Natural killer cell treated with Interleukin-12 subunit alpha and Interleukin-12 subunit beta and Interleukin-15 and Interleukin-18, amount 100 ng/mL, for 72 hours (primary cell): ENCODE measurements at regions not wholly inside any gene's neighbourhood (a gene's known extent, or its start where the extent isn't known, plus 50 kb on each side); places are given as distances from the start of the nearest gene placed in this dataset.
A peak's percentile ranks its signal among the peaks of the same experiment; 100 is the strongest.

Source experiments
- ATAC-seq, 2 donors: fragments of 150-1000 bp; cut with Tn5 transposase in 1 of 2; sonication (Bioruptor Pico), chemical (Tn5 transposase) in 1 of 2; 2 replicates each; pipeline ENCODE4 v1.10.0; 2021
- DNase-seq: peaks from one replicate; pipeline ENCODE4 v3.0.0; 2022; ENCODE audit warnings: low spot score
- H3K27ac Mint-ChIP-seq, 2 donors: 1 replicate in 1 of 2; 2 replicates in 1 of 2; pipeline ENCODE4 v1.8.0; 2022; ENCODE audit warnings: mixed read lengths in 2 of 2, mild to moderate bottlenecking in 1 of 2, moderate library complexity in 1 of 2
- H3K27me3 Mint-ChIP-seq, 2 donors: 1 replicate in 1 of 2; 2 replicates in 1 of 2; pipeline ENCODE4 v1.8.0; 2022; ENCODE audit warnings: mixed read lengths in 2 of 2
- H3K36me3 Mint-ChIP-seq: one replicate; pipeline ENCODE4 v1.8.0; 2022; ENCODE audit warnings: mixed read lengths
- H3K4me1 Mint-ChIP-seq, 2 donors: 1 replicate in 1 of 2; 2 replicates in 1 of 2; pipeline ENCODE4 v1.8.0; 2022; ENCODE audit warnings: low read depth in 2 of 2, mixed read lengths in 2 of 2, mild to moderate bottlenecking in 1 of 2
- H3K4me3 Mint-ChIP-seq: one replicate; pipeline ENCODE4 v1.8.0; 2022; ENCODE audit warnings: mixed read lengths
- H3K9me3 Mint-ChIP-seq: 2 replicates; pipeline ENCODE4 v1.8.0; 2022; ENCODE audit warnings: mixed read lengths

DNA sequence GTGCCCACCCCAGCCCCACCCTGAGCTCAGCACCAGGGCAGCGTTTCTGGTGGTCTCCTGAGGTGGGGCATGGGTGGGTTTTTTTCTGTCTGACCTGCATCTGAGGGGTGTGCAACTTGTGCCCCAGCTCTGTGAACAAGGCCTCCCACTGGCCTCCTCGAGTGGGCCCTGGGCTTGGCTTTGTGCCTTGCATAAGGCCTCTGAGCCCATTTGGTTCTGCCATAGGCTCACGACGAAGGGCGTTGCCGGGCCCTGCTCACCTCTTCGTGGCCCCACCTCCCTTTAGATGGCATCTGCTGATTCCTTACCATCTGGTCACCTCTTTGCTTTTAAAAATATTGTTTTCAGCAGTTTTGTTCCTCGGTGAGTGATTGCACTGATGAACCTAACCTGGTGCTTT is 127.1 kb upstream of the COL5A1 start:
- Mint-ChIP-seq H3K9me3 (no peaks in the 10 kb centered on the region), H3K4me3 (no peak overlapping the region), H3K27ac (no peak overlapping the region), H3K27me3 (peaks cover 8 to 25% of the 10 kb centered on the region in 2 donors), H3K36me3 (no peaks in the 10 kb centered on the region), H3K4me1 (peaks cover 0 to 2% of the 10 kb centered on the region in 2 donors)
- ATAC-seq (no peak), DNase-seq (no peak)

- Mint-ChIP-seq H3K4me1 (peaks cover 0 to 2% of the 10 kb centered on the region in 2 donors), H3K27ac (peak overlapping the region in 1 of 2 donors; percentile 28), H3K36me3 (no peaks in the 10 kb centered on the region), H3K4me3 (no peak overlapping the region), H3K27me3 (peaks cover 4 to 18% of the 10 kb centered on the region in 2 donors), H3K9me3 (no peaks in the 10 kb centered on the region)
- DNase-seq (no peak), ATAC-seq (no peak)
These were observed 126.4 kb upstream of the COL5A1 start for GRCh38 chr9:134515026-134515821.

GRCh38 chr9:134516464-134516863 is 125.1 kb upstream of the COL5A1 start:
- Mint-ChIP-seq H3K27ac (no peak overlapping the region), H3K4me1 (peaks cover 0 to 2% of the 10 kb centered on the region in 2 donors)

GRCh38 chr9:134517069-134517680 is 124.4 kb upstream of the COL5A1 start:
- Mint-ChIP-seq H3K36me3 (no peaks in the 10 kb centered on the region), H3K4me3 (no peak overlapping the region), H3K27me3 (peaks cover 0 to 7% of the 10 kb centered on the region in 2 donors), H3K27ac (no peak overlapping the region), H3K4me1 (peaks cover 0 to 2% of the 10 kb centered on the region in 2 donors), H3K9me3 (no peaks in the 10 kb centered on the region)
- ATAC-seq: no peak
- no peak for DNase-seq

More at GRCh38 chr9:134516464-134516863, 125.1 kb upstream of the COL5A1 start:
- Mint-ChIP-seq H3K4me3 (no peak overlapping the region), H3K9me3 (no peaks in the 10 kb centered on the region), H3K36me3 (no peaks in the 10 kb centered on the region), H3K27me3 (peaks cover 3 to 14% of the 10 kb centered on the region in 2 donors)
- DNase-seq (no peak), ATAC-seq (no peak)

DNA sequence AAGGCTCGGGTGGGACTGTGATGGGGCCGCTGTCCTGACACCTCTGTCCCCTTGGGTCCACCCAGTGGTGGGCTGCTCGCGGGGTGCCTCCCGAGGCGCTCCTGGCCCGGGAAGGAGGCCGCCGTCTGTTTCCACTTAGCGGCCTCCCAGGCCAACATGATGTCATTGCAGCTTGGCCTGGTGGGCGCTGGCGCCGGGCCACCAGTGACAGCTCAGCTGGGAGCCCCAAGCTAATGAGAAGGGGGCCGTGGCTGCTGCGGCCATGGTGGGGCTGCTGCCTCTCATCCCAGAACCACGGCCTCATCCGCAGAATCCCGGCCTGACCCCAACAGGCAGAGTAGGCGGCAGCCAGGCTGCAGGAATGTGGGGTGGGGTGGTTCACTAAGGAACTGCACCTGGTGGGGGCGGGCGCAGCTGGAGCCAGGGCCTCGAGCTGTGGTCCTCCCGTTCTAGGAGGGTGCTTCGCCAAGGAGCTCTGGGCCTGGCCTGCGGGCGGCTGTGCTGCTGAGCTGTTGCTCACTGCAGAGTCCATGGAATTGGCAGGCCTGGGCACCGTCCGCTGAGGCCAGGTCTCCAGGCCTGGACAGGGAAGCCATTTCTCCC is 123.5 kb upstream of the COL5A1 start:
- ATAC-seq (peak in 1 of 2 donors; percentile 20), DNase-seq (no peak)
- Mint-ChIP-seq H3K4me3 (no peak overlapping the region), H3K27ac (no peak overlapping the region), H3K27me3 (no peaks in the 10 kb centered on the region), H3K9me3 (no peaks in the 10 kb centered on the region), H3K4me1 (peaks cover 0 to 2% of the 10 kb centered on the region in 2 donors), H3K36me3 (no peaks in the 10 kb centered on the region)

- no peaks in the 10 kb centered on the region for H3K36me3 Mint-ChIP-seq
- DNase-seq (no peak), ATAC-seq (peak in 1 of 2 donors; percentile 31)
- H3K9me3 Mint-ChIP-seq: no peaks in the 10 kb centered on the region
- no peak overlapping the region for H3K27ac Mint-ChIP-seq
- H3K4me1 Mint-ChIP-seq: peaks cover 0 to 2% of the 10 kb centered on the region in 2 donors
- no peak overlapping the region for H3K4me3 Mint-ChIP-seq
- no peaks in the 10 kb centered on the region for H3K27me3 Mint-ChIP-seq
These were observed 122.1 kb upstream of the COL5A1 start for GRCh38 chr9:134519375-134520070.

- H3K4me3 Mint-ChIP-seq: no peak overlapping the region
- no peaks in the 10 kb centered on the region for H3K4me1 Mint-ChIP-seq
- H3K36me3 Mint-ChIP-seq: no peaks in the 10 kb centered on the region
- no peaks in the 10 kb centered on the region for H3K9me3 Mint-ChIP-seq
- H3K27me3 Mint-ChIP-seq: peaks cover 0 to 4% of the 10 kb centered on the region in 2 donors
- DNase-seq: no peak
- no peak overlapping the region for H3K27ac Mint-ChIP-seq
- ATAC-seq: no peak
These were observed 119.6 kb upstream of the COL5A1 start for GRCh38 chr9:134521817-134522501.

GRCh38 chr9:134522502-134522848 is 119.1 kb upstream of the COL5A1 start:
- Mint-ChIP-seq H3K9me3 (no peaks in the 10 kb centered on the region), H3K4me3 (no peak overlapping the region)
- ATAC-seq: no peak

DNA sequence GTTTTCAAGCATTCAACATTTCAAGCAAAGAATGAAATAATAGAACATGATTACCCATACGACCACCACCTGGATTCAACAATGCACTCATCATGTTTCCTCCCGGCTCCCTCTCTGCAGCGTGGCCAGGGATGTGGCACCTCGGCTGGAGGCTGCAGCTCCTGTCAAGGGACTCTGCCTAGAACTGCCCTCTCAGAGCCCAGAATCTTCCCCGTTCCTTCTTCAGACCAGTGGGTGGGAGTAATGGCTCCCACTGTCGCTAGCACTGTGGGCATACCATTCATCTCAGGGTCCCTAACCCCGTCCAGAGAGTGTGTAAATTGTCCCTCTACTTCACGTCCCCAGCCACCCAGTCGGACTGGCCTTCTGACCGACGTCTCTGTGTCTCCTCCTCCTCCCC is 118.6 kb upstream of the COL5A1 start:
- Mint-ChIP-seq H3K4me3 (no peak overlapping the region), H3K27me3 (peaks cover 0 to 6% of the 10 kb centered on the region in 2 donors), H3K4me1 (no peaks in the 10 kb centered on the region), H3K27ac (no peak overlapping the region), H3K9me3 (no peaks in the 10 kb centered on the region), H3K36me3 (no peaks in the 10 kb centered on the region)
- no peak for ATAC-seq
- DNase-seq: no peak

More at GRCh38 chr9:134522502-134522848, 119.1 kb upstream of the COL5A1 start:
- no peaks in the 10 kb centered on the region for H3K4me1 Mint-ChIP-seq
- peaks cover 0 to 6% of the 10 kb centered on the region in 2 donors for H3K27me3 Mint-ChIP-seq
- no peaks in the 10 kb centered on the region for H3K36me3 Mint-ChIP-seq
- no peak for DNase-seq
- no peak overlapping the region for H3K27ac Mint-ChIP-seq

- Mint-ChIP-seq H3K4me3 (no peak overlapping the region), H3K27ac (no peak overlapping the region), H3K9me3 (no peaks in the 10 kb centered on the region), H3K4me1 (no peaks in the 10 kb centered on the region), H3K27me3 (peaks cover 10% of the 10 kb centered on the region in 2 donors), H3K36me3 (no peaks in the 10 kb centered on the region)
- ATAC-seq (no peak), DNase-seq (no peak)
These were observed 116.4 kb upstream of the COL5A1 start for GRCh38 chr9:134525070-134525815.

DNA sequence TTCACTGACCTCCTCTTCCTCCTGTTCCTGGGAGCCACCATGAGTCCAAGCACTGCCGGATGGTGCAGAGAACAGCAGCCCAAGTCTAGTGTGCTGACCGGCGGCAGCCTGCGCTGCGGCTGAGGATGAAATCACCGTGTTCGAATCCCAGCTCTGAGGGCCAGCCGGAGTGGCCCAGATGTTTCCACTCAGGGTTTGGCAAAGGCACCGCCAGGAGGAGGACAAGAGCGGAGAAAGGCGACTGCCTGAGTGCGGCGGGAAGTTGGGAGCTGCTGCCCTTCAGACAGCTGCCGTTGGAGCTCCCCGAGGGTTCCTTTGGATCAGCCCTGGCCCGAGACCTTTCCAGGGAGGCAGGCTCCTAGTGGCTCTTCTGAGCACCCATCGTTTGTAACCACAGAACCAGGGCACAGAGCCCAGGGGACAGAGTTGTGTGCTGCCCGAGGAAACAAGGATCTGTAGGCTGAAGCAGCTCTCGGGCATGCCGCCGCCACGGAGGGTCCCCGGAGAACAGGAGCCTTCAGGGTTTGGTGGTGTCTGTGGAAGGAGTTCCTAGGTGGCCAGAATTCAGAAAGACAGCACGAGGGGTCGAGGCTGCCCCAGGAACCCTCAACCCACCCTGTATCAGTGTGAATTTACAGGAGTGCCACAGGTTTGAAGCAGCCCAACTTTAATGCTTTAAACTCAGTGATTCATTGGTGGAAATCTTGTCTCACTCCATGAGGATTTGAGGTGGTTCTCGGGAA is 115.6 kb upstream of the COL5A1 start:
- H3K4me1 Mint-ChIP-seq: no peaks in the 10 kb centered on the region
- peaks cover 12 to 15% of the 10 kb centered on the region in 2 donors for H3K27me3 Mint-ChIP-seq

More for the DNA sequence above, 115.6 kb upstream of the COL5A1 start:
- no peak overlapping the region for H3K27ac Mint-ChIP-seq
- ATAC-seq (no peak), DNase-seq (no peak)
- no peak overlapping the region for H3K4me3 Mint-ChIP-seq
- no peaks in the 10 kb centered on the region for H3K9me3 Mint-ChIP-seq
- H3K36me3 Mint-ChIP-seq: no peaks in the 10 kb centered on the region
